ENCODE measurements at regions not wholly inside any gene's neighbourhood (a gene's known extent, or its start where the extent isn't known, plus 50 kb on each side); places are given as distances from the start of the nearest gene placed in this dataset.

GRCh38 chr4:11605597-11605996 lies 176.9 kb upstream of the HS3ST1 start:
- H3K36me3 ChIP-seq = no peaks in the 10 kb centered on the region
- no peak overlapping the region for H3K4me3 ChIP-seq
- H3K27me3 ChIP-seq = no peaks in the 10 kb centered on the region
- intact Hi-C loops (cut with DNase I) = no loop called here
- H3K9me3 ChIP-seq = no peaks in the 10 kb centered on the region
- 39 to 52% (median 45%) methylated on average over 1 of the region's 1 CpG for WGBS, 4 donors
- peaks cover 0 to 3% (median 0%) of the 10 kb centered on the region in 12 donors for H3K4me1 ChIP-seq
- DNase-seq = no peak
- TF ChIP-seq CTCF (IDR thresholded peaks at IDR 0.05) = no peak
- TF ChIP-seq POLR2A (IDR thresholded peaks at IDR 0.05) = no peak
- ATAC-seq = no peak
- H3K27ac ChIP-seq = no peak overlapping the region

- H3K27ac ChIP-seq = no peak overlapping the region
- H3K36me3 ChIP-seq = no peaks in the 10 kb centered on the region
- H3K9me3 ChIP-seq = no peaks in the 10 kb centered on the region
- TF ChIP-seq CTCF (IDR thresholded peaks at IDR 0.05) = no peak
- TF ChIP-seq POLR2A (IDR thresholded peaks at IDR 0.05) = no peak
- DNase-seq (no peak), ATAC-seq (no peak)
- H3K4me1 ChIP-seq = peaks cover 0 to 3% (median 0%) of the 10 kb centered on the region in 12 donors
- intact Hi-C loops (cut with DNase I) = no loop called here
- 93 to 97% (median 95%) methylated on average over 3 of the region's 3 CpGs for WGBS, 4 donors
- no peaks in the 10 kb centered on the region for H3K27me3 ChIP-seq
- H3K4me3 ChIP-seq = no peak overlapping the region
Measured at GRCh38 chr4:11604821-11605220, 176.1 kb upstream of the HS3ST1 start.

- DNase-seq (no peak), ATAC-seq (no peak)
- intact Hi-C loops (cut with DNase I) = no loop called here
- 79 to 86% (median 84%) methylated on average over 6 of the region's 6 CpGs for WGBS, 4 donors
- no peaks in the 10 kb centered on the region for H3K27me3 ChIP-seq
- H3K4me1 ChIP-seq = peaks cover 0 to 3% (median 0%) of the 10 kb centered on the region in 12 donors
- H3K27ac ChIP-seq = no peak overlapping the region
- no peaks in the 10 kb centered on the region for H3K9me3 ChIP-seq
- no peaks in the 10 kb centered on the region for H3K36me3 ChIP-seq
- TF ChIP-seq CTCF (IDR thresholded peaks at IDR 0.05) = no peak
- no peak for TF ChIP-seq POLR2A (IDR thresholded peaks at IDR 0.05)
- no peak overlapping the region for H3K4me3 ChIP-seq
Measured at GRCh38 chr4:11603591-11604194, 175.0 kb upstream of the HS3ST1 start.

- no peak overlapping the region for H3K4me3 ChIP-seq
- intact Hi-C loops (cut with DNase I) = no loop called here
- H3K36me3 ChIP-seq = no peaks in the 10 kb centered on the region
- ATAC-seq (no peak), DNase-seq (no peak)
- no peaks in the 10 kb centered on the region for H3K27me3 ChIP-seq
- peaks cover 0 to 3% (median 0%) of the 10 kb centered on the region in 12 donors for H3K4me1 ChIP-seq
- no peaks in the 10 kb centered on the region for H3K9me3 ChIP-seq
- TF ChIP-seq CTCF (IDR thresholded peaks at IDR 0.05) = no peak
- no peak for TF ChIP-seq POLR2A (IDR thresholded peaks at IDR 0.05)
- no peak overlapping the region for H3K27ac ChIP-seq
- 55 to 70% (median 67%) methylated on average over 7 of the region's 7 CpGs for WGBS, 4 donors
Measured at GRCh38 chr4:11602606-11603340, 174.1 kb upstream of the HS3ST1 start.

Measured in heart left ventricle (tissue), 16 donors.